NT2/D1 (cell line): ENCODE measurements at regions not wholly inside any gene's neighbourhood (a gene's known extent, or its start where the extent isn't known, plus 50 kb on each side); places are given as distances from the start of the nearest gene placed in this dataset.

Experiments
- YY1 ChIP-seq: IDR thresholded peaks from 2 replicates; pipeline ENCODE4 v1.6.1; 2011; ENCODE audit not compliant: insufficient read length, insufficient read depth
- ZNF274 ChIP-seq: IDR thresholded peaks from 2 replicates; pipeline ENCODE4 v1.6.1; 2011; ENCODE audit warnings: mild to moderate bottlenecking, low read depth, low read length

DNA sequence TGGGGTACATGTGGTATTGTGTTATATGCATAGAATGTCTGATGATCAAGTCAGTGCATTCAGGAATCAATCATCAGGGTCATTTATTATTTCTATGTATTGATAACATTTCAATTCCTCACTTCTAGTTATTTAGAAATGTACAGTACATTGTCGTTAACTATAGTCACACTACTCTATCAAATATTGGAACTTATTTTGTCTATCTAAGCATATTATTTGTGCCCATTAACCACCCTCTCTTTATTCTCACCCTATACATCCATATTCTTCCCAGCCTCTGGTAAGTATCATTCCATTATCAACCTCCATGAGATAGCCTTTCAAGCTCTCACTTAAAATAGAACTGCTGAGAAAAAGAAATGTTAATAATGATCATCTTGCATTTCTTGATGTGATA is 596.5 kb upstream of the POT1 start:
- TF ChIP-seq YY1 (no peak), ZNF274 (no peak)
